HG03095 (cell line): ENCODE measurements at regions not wholly inside any gene's neighbourhood (a gene's known extent, or its start where the extent isn't known, plus 50 kb on each side); places are given as distances from the start of the nearest gene placed in this dataset.

Experiments used
- ATAC-seq: cut with Tn5 transposase; IDR thresholded peaks from one replicate; pipeline ENCODE4 v1.9.1; 2021; ENCODE audit warnings: moderate library complexity; ENCODE audit not compliant: unreplicated experiment

- no peak for ATAC-seq
Observed at GRCh38 chr9:80061096-80061495, 489.3 kb downstream of the TLE4 start.

- ATAC-seq = no peak
Observed at GRCh38 chr9:80059979-80060378, 488.2 kb downstream of the TLE4 start.

GRCh38 chr9:80059191-80059590, 487.4 kb downstream of the TLE4 start:
- ATAC-seq = no peak

GRCh38 chr9:80052830-80053229, 481.1 kb downstream of the TLE4 start:
- no peak for ATAC-seq

GRCh38 chr9:80049096-80049782, 477.5 kb downstream of the TLE4 start:
- no peak for ATAC-seq

- no peak for ATAC-seq
Observed at GRCh38 chr9:80046481-80046880, 474.7 kb downstream of the TLE4 start.

- no peak for ATAC-seq
Observed at GRCh38 chr9:80041821-80042220, 470.1 kb downstream of the TLE4 start.

- no peak for ATAC-seq
Observed at GRCh38 chr9:80040457-80040856, 468.7 kb downstream of the TLE4 start.

GRCh38 chr9:80030801-80031200, 459.0 kb downstream of the TLE4 start:
- no peak for ATAC-seq

GRCh38 chr9:80028501-80028900, 456.7 kb downstream of the TLE4 start:
- no peak for ATAC-seq

- ATAC-seq = no peak
Observed at GRCh38 chr9:80025796-80026520, 454.2 kb downstream of the TLE4 start.

GRCh38 chr9:80025131-80025530, 453.4 kb downstream of the TLE4 start:
- ATAC-seq = no peak

GRCh38 chr9:80020530-80020929, 448.8 kb downstream of the TLE4 start:
- ATAC-seq = no peak

GRCh38 chr9:80020056-80020455, 448.3 kb downstream of the TLE4 start:
- no peak for ATAC-seq

GRCh38 chr9:80013891-80014290, 442.1 kb downstream of the TLE4 start:
- no peak for ATAC-seq

GRCh38 chr9:80012557-80013330, 441.0 kb downstream of the TLE4 start:
- no peak for ATAC-seq

- no peak for ATAC-seq
Observed at GRCh38 chr9:80009204-80009603, 437.4 kb downstream of the TLE4 start.

- ATAC-seq = no peak
Observed at GRCh38 chr9:80004714-80005113, 432.9 kb downstream of the TLE4 start.

GRCh38 chr9:79990536-79990935, 418.8 kb downstream of the TLE4 start:
- no peak for ATAC-seq

GRCh38 chr9:79989079-79989478, 417.3 kb downstream of the TLE4 start:
- ATAC-seq = no peak

- no peak for ATAC-seq
Observed at GRCh38 chr9:79988126-79988525, 416.4 kb downstream of the TLE4 start.

GRCh38 chr9:79986437-79986836, 414.7 kb downstream of the TLE4 start:
- ATAC-seq = no peak
